Left lung (tissue), 4 donors: ENCODE measurements at regions not wholly inside any gene's neighbourhood (a gene's known extent, or its start where the extent isn't known, plus 50 kb on each side); places are given as distances from the start of the nearest gene placed in this dataset.

Experiments
- ATAC-seq: fragments of 200-7000 bp; cut with Tn5 transposase; one replicate; pipeline ENCODE4 v1.9.1; 2020; ENCODE audit warnings: moderate library complexity
- DNase-seq, 4 donors: peaks; one replicate each; pipeline ENCODE4 v3.0.0-alpha.2; 2013 to 2020
- H3K27ac ChIP-seq, 2 donors: fragments of 200-600 bp; sonication (generic) in 1 of 2; one replicate each; pipeline versions ENCODE4 v1.5.0 to v1.8.0; 2020 to 2021
- H3K27me3 ChIP-seq, 2 donors: fragments of 200-600 bp; sonication (generic) in 1 of 2; one replicate each; pipeline versions ENCODE4 v1.5.0 to v1.8.0; 2020 to 2021
- H3K36me3 ChIP-seq, 2 donors: fragments of 200-600 bp; sonication (generic) in 1 of 2; one replicate each; pipeline versions ENCODE4 v1.5.0 to v1.8.0; 2020 to 2021
- H3K4me1 ChIP-seq, 2 donors: fragments of 200-600 bp; one replicate each; pipeline ENCODE4 v1.8.0; 2021
- H3K4me3 ChIP-seq, 2 donors: fragments of 200-600 bp; sonication (generic) in 1 of 2; one replicate each; pipeline versions ENCODE4 v1.5.0 to v1.8.0; 2020 to 2021; ENCODE audit warnings: mild to moderate bottlenecking in 1 of 2
- H3K9me3 ChIP-seq, 2 donors: fragments of 200-600 bp; sonication (generic) in 1 of 2; one replicate each; pipeline versions ENCODE4 v1.5.0 to v1.8.0; 2020 to 2021
- CTCF ChIP-seq, 2 donors: fragments of 200-600 bp; sonication (generic) in 1 of 2; IDR thresholded peaks; one replicate each; pipeline versions ENCODE4 v1.5.0 to v1.8.0; 2021; ENCODE audit warnings: antibody characterized with exemption in 2 of 2
- intact Hi-C, 2 donors: fragments of 100-400 bp; cut with DNase I; formaldehyde crosslinking; loops; one replicate each; pipeline versions ENCODE4 v1.11.2 to v1.14.2; 2022
- donor health status: DM: no; HTN: yes; CAD: no.
- donor health status: DM: no; HTN: no; CAD: no.

DNA sequence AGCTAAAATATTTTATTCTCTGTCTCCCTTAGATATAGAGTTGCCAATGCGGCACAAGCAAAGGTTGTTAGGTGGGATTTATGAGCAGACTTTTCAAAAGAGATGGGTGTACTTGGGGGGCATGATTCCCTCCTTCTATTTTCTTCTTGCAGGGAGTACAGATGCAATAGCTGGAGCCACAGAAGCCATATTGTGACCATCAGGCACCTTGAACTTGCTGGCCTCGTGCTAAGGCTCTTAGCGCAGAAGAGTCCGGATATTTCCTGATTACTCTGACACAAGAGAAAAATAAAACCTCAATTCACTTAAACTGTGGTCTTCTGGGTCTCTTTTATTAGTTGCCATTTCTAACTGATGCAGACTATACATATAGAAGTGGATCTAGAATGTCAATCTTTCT, 547.4 kb downstream of the MIAT start:
- H3K4me1 ChIP-seq = no peaks in the 10 kb centered on the region
- H3K9me3 ChIP-seq = no peaks in the 10 kb centered on the region
- no peak for TF ChIP-seq CTCF (IDR thresholded peaks at IDR 0.05)
- ATAC-seq = no peak
- H3K27me3 ChIP-seq = peaks cover 0 to 6% of the 10 kb centered on the region in 2 donors
- no peak for DNase-seq
- no peak overlapping the region for H3K4me3 ChIP-seq
- H3K27ac ChIP-seq = no peak overlapping the region
- intact Hi-C loops = no loop called here
- H3K36me3 ChIP-seq = no peaks in the 10 kb centered on the region

GRCh38 chr22:27205492-27206373, 548.3 kb downstream of the MIAT start:
- intact Hi-C loops = no loop called here
- Histone ChIP-seq H3K4me1 (no peaks in the 10 kb centered on the region), H3K27ac (no peak overlapping the region), H3K27me3 (peaks cover 0 to 12% of the 10 kb centered on the region in 2 donors), H3K9me3 (no peaks in the 10 kb centered on the region), H3K36me3 (no peaks in the 10 kb centered on the region), H3K4me3 (no peak overlapping the region)
- no peak for TF ChIP-seq CTCF (IDR thresholded peaks at IDR 0.05)
- ATAC-seq (no peak), DNase-seq (no peak)

GRCh38 chr22:27206374-27207133, 549.2 kb downstream of the MIAT start:
- no peak for ATAC-seq
- DNase-seq = no peak
- Histone ChIP-seq H3K27me3 (peaks cover 0 to 12% of the 10 kb centered on the region in 2 donors), H3K9me3 (no peaks in the 10 kb centered on the region), H3K4me3 (no peak overlapping the region), H3K36me3 (no peaks in the 10 kb centered on the region), H3K27ac (no peak overlapping the region), H3K4me1 (no peaks in the 10 kb centered on the region)
- intact Hi-C loops = no loop called here
- TF ChIP-seq CTCF (IDR thresholded peaks at IDR 0.05) = no peak

- intact Hi-C loops = no loop called here
- Histone ChIP-seq H3K27me3 (peaks cover 0 to 12% of the 10 kb centered on the region in 2 donors), H3K4me1 (peaks cover 3 to 4% of the 10 kb centered on the region in 2 donors), H3K27ac (no peak overlapping the region), H3K36me3 (no peaks in the 10 kb centered on the region), H3K4me3 (no peak overlapping the region), H3K9me3 (no peaks in the 10 kb centered on the region)
- no peak for ATAC-seq
- no peak for TF ChIP-seq CTCF (IDR thresholded peaks at IDR 0.05)
- DNase-seq = no peak
Observed at GRCh38 chr22:27207266-27207665, 549.9 kb downstream of the MIAT start.

DNA sequence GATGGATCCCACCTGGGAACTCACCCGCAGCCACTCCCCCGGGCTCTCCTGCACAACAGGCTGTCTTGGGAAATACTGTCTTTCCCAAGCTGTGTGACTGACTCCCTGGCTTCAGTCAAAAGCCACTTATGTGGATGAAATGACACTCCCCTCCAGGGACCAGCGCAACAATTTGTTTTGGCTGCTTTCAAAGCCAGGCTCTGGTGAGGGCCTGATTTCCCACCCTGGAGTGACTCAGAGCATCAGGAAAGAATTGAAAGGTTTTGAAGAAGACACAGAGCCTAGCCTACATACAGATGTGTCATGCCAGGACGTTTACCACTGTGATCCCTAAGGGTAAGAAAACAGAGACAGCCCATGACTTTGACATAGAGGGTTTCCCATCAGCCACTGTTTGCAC, 550.5 kb downstream of the MIAT start:
- no peak for DNase-seq
- peaks cover 5 to 8% of the 10 kb centered on the region in 2 donors for H3K4me1 ChIP-seq
- peaks cover 0 to 12% of the 10 kb centered on the region in 2 donors for H3K27me3 ChIP-seq
- no peaks in the 10 kb centered on the region for H3K9me3 ChIP-seq
- H3K4me3 ChIP-seq = no peak overlapping the region
- no peak for ATAC-seq
- H3K36me3 ChIP-seq = no peaks in the 10 kb centered on the region
- intact Hi-C loops = no loop called here
- TF ChIP-seq CTCF (IDR thresholded peaks at IDR 0.05) = no peak
- H3K27ac ChIP-seq = no peak overlapping the region
